H1 (cell line): ENCODE measurements at regions not wholly inside any gene's neighbourhood (a gene's known extent, or its start where the extent isn't known, plus 50 kb on each side); places are given as distances from the start of the nearest gene placed in this dataset.

Source experiments
- CTCF ChIA-PET: fragments of 300-600 bp; sonication (Branson Sonifier 250); formaldehyde crosslinking; loops from one replicate; lab custom pipeline; 2021; ENCODE audit not compliant: partially characterized antibody; lab: Charles Lee
- POLR2A ChIA-PET: fragments of 300-600 bp; sonication (Branson Sonifier 250); formaldehyde crosslinking; loops from one replicate; lab custom pipeline; 2021; ENCODE audit warnings: inconsistent platforms; ENCODE audit not compliant: partially characterized antibody; lab: Charles Lee
- DNase-seq, 2 experiments: peaks; one replicate each; pipeline versions ENCODE4 v3.0.0 to v3.0.0-alpha.2; 2010 to 2022; ENCODE audit warnings: low spot score in 2 of 2, low read depth in 1 of 2, mixed read lengths in 1 of 2
- FAIRE-seq: peaks from 2 replicates; lab custom pipeline; 2011; peaks lifted over from hg19 to GRCh38; lab: Jason Lieb, UNC
- H2AFZ ChIP-seq: 2 replicates; pipeline ENCODE4 v1.8.1; 2012; ENCODE audit warnings: low read length, inconsistent platforms
- H2AK5ac ChIP-seq: 2 replicates; pipeline ENCODE4 v1.6.1; 2013; ENCODE audit warnings: low read depth, low read length
- H2BK120ac ChIP-seq: replicated peaks from 2 replicates; pipeline ENCODE3; 2013; ENCODE audit warnings: low read depth, low read length, inconsistent platforms
- H2BK12ac ChIP-seq: 2 replicates; pipeline ENCODE4 v1.6.1; 2013; ENCODE audit warnings: low read depth, low read length
- H2BK15ac ChIP-seq: 2 replicates; pipeline ENCODE4 v1.6.1; 2013; ENCODE audit warnings: low read length
- H2BK20ac ChIP-seq: 2 replicates; pipeline ENCODE4 v1.6.1; 2013; ENCODE audit warnings: low read length
- H2BK5ac ChIP-seq: 2 replicates; pipeline ENCODE4 v1.6.1; 2013; ENCODE audit warnings: low read depth, low read length
- H3K14ac ChIP-seq: 2 replicates; pipeline ENCODE4 v1.6.1; 2013; ENCODE audit warnings: inconsistent platforms; ENCODE audit not compliant: insufficient read length
- H3K18ac ChIP-seq: 2 replicates; pipeline ENCODE4 v1.6.1; 2013; ENCODE audit warnings: low read length; ENCODE audit errors: extremely low read depth
- H3K23ac ChIP-seq: 2 replicates; pipeline ENCODE4 v1.6.1; 2013; ENCODE audit warnings: inconsistent platforms; ENCODE audit not compliant: insufficient read length
- H3K23me2 ChIP-seq: 2 replicates; pipeline ENCODE4 v1.6.1; 2013; ENCODE audit warnings: low read depth, low read length
- H3K27ac ChIP-seq: 2 replicates; pipeline ENCODE4 v1.6.1; 2011; ENCODE audit warnings: low read depth, low read length, inconsistent platforms
- H3K27me3 ChIP-seq, 4 experiments: replicated peaks in 1 of 4; 1 replicate in 1 of 4; 2 replicates in 3 of 4; pipeline versions ENCODE4 v1.6.1 to v1.8.1; 2011 to 2013; ENCODE audit warnings: low read length in 3 of 4, mild to moderate bottlenecking in 3 of 4, inconsistent platforms in 2 of 4, mixed read lengths in 2 of 4, moderate library complexity in 1 of 4; ENCODE audit not compliant: control insufficient read depth in 3 of 4, insufficient read depth in 3 of 4; ENCODE audit errors: extremely low read depth in 1 of 4
- H3K36me3 ChIP-seq, 4 experiments: 2 replicates each; pipeline versions ENCODE4 v1.6.1 to v1.8.1; 2011 to 2013; ENCODE audit warnings: mild to moderate bottlenecking in 4 of 4, low read length in 3 of 4, moderate library complexity in 2 of 4, control low read depth in 1 of 4, inconsistent platforms in 1 of 4; ENCODE audit not compliant: insufficient read depth in 4 of 4, control insufficient read depth in 2 of 4
- H3K4ac ChIP-seq: replicated peaks from 2 replicates; pipeline ENCODE3; 2013; ENCODE audit warnings: low read length, low read depth, mixed read lengths, inconsistent platforms; ENCODE audit not compliant: insufficient read length
- H3K4me1 ChIP-seq, 4 experiments: replicated peaks in 1 of 4; 1 replicate in 1 of 4; 2 replicates in 3 of 4; pipeline versions ENCODE4 v1.6.1 to v1.8.1; 2011 to 2013; ENCODE audit warnings: low read length in 3 of 4, inconsistent platforms in 2 of 4, mixed read lengths in 1 of 4; ENCODE audit not compliant: insufficient read depth in 4 of 4, control insufficient read depth in 3 of 4
- H3K4me2 ChIP-seq, 2 experiments: 2 replicates each; pipeline versions ENCODE4 v1.6.1 to v1.8.1; 2011 to 2013; ENCODE audit warnings: low read depth in 2 of 2, low read length in 2 of 2, control low read depth in 1 of 2, inconsistent platforms in 1 of 2, mild to moderate bottlenecking in 1 of 2; ENCODE audit not compliant: insufficient read depth in 1 of 2
- H3K4me3 ChIP-seq, 4 experiments: fragments of 200-600, 300-600 bp in 1 of 4; sonication (generic), shearing (Covaris generic), sonication (Bioruptor Twin) in 1 of 4; 2 replicates each; pipeline versions ENCODE4 v1.5.1 to v1.8.1; 2011 to 2016; ENCODE audit warnings: low read length in 4 of 4, low read depth in 3 of 4, control low read depth in 2 of 4, inconsistent platforms in 2 of 4, mild to moderate bottlenecking in 2 of 4, mixed read lengths in 1 of 4, moderate library complexity in 1 of 4; ENCODE audit not compliant: insufficient read depth in 2 of 4; ENCODE audit errors: extremely low read depth in 1 of 4
- H3K56ac ChIP-seq: replicated peaks from 2 replicates; pipeline ENCODE3; 2013; ENCODE audit warnings: low read depth, mild to moderate bottlenecking, mixed read lengths, low read length, inconsistent platforms; ENCODE audit not compliant: insufficient read length
- H3K79me1 ChIP-seq: 2 replicates; pipeline ENCODE4 v1.6.1; 2013; ENCODE audit warnings: low read depth, low read length, control low read depth
- H3K79me2 ChIP-seq, 2 experiments: 2 replicates each; pipeline versions ENCODE4 v1.6.1 to v1.8.1; 2012 to 2013; ENCODE audit warnings: low read length in 2 of 2, mild to moderate bottlenecking in 2 of 2, inconsistent platforms in 1 of 2; ENCODE audit not compliant: insufficient read depth in 2 of 2, control insufficient read depth in 1 of 2
- H3K9ac ChIP-seq, 4 experiments: replicated peaks in 1 of 4; 1 replicate in 1 of 4; 2 replicates in 3 of 4; pipeline versions ENCODE4 v1.6.1 to v1.8.1; 2011 to 2013; ENCODE audit warnings: low read depth in 3 of 4, low read length in 3 of 4, control low read depth in 2 of 4, mild to moderate bottlenecking in 2 of 4, moderate library complexity in 2 of 4, inconsistent platforms in 1 of 4; ENCODE audit errors: extremely low read depth in 1 of 4
- H3K9me3 ChIP-seq, 2 experiments: 2 replicates each; pipeline versions ENCODE4 v1.6.1 to v1.8.1; 2012 to 2013; ENCODE audit warnings: mild to moderate bottlenecking in 2 of 2, moderate library complexity in 2 of 2, control low read depth in 1 of 2, inconsistent platforms in 1 of 2, low read depth in 1 of 2, low read length in 1 of 2, mixed read lengths in 1 of 2; ENCODE audit not compliant: insufficient read depth in 2 of 2
- H4K20me1 ChIP-seq, 2 experiments: replicated peaks in 1 of 2; 2 replicates each; pipeline versions ENCODE3 to v1.8.1; 2011 to 2013; ENCODE audit warnings: inconsistent platforms in 2 of 2, low read length in 2 of 2, mild to moderate bottlenecking in 1 of 2; ENCODE audit not compliant: insufficient read depth in 2 of 2, control insufficient read depth in 1 of 2
- H4K5ac ChIP-seq: 2 replicates; pipeline ENCODE4 v1.6.1; 2013; ENCODE audit warnings: low read length, low read depth, mixed read lengths, inconsistent platforms; ENCODE audit not compliant: insufficient read length
- H4K8ac ChIP-seq: 2 replicates; pipeline ENCODE4 v1.8.0; 2013; ENCODE audit warnings: mild to moderate bottlenecking, moderate library complexity, low read length, inconsistent platforms; ENCODE audit not compliant: insufficient read depth; ENCODE audit errors: extremely low read depth
- H4K91ac ChIP-seq: replicated peaks from 2 replicates; pipeline ENCODE3; 2013; ENCODE audit warnings: low read length, mixed read lengths, inconsistent platforms; ENCODE audit not compliant: insufficient read length
- BRCA1 ChIP-seq: IDR thresholded peaks from 2 replicates; pipeline ENCODE4 v1.6.1; 2012; ENCODE audit warnings: low read depth, low read length, improper control_type of control experiment
- CHD1 ChIP-seq: IDR thresholded peaks from 2 replicates; pipeline ENCODE4 v1.6.1; 2012; ENCODE audit warnings: low read depth, low read length, improper control_type of control experiment
- CTBP2 ChIP-seq: IDR thresholded peaks from 2 replicates; pipeline ENCODE4 v1.7.0; 2011; ENCODE audit warnings: borderline replicate concordance, mild to moderate bottlenecking, moderate library complexity, mixed read lengths, low read length; ENCODE audit not compliant: insufficient read depth, insufficient read length
- EP300 ChIP-seq, 2 experiments: IDR thresholded peaks; 1 replicate in 1 of 2; 2 replicates in 1 of 2; pipeline ENCODE4 v1.6.1; 2011 to 2012; ENCODE audit warnings: low read depth in 2 of 2, low read length in 2 of 2, mild to moderate bottlenecking in 2 of 2, borderline replicate concordance in 1 of 2, inconsistent platforms in 1 of 2, moderate library complexity in 1 of 2
- GABPA ChIP-seq: IDR thresholded peaks from 2 replicates; pipeline ENCODE4 v1.6.1; 2011; ENCODE audit warnings: mild to moderate bottlenecking, low read length, moderate library complexity, borderline replicate concordance; ENCODE audit not compliant: insufficient read depth
- PHF8 ChIP-seq: fragments of 200-600 bp; sonication (generic); conservative IDR thresholded peaks from 2 replicates; pipeline ENCODE4 v1.7.1; 2012; ENCODE audit warnings: low read depth, mild to moderate bottlenecking, inconsistent platforms, low read length, moderate library complexity
- RAD21 ChIP-seq, 2 experiments: IDR thresholded peaks in 1 of 2; conservative IDR thresholded peaks in 1 of 2; 2 replicates each; pipeline ENCODE4 v1.6.1; 2011; ENCODE audit warnings: low read depth in 2 of 2, low read length in 2 of 2, improper control_type of control experiment in 1 of 2, inconsistent platforms in 1 of 2, mild to moderate bottlenecking in 1 of 2, moderate library complexity in 1 of 2
- SAP30 ChIP-seq: fragments of 300-600 bp; sonication (generic); IDR thresholded peaks from 2 replicates; pipeline ENCODE4 v1.7.1; 2012; ENCODE audit warnings: low read length, moderate library complexity, mild to moderate bottlenecking, inconsistent platforms; ENCODE audit not compliant: insufficient read depth, insufficient replicate concordance
- SIN3A ChIP-seq, 2 experiments: IDR thresholded peaks in 1 of 2; conservative IDR thresholded peaks in 1 of 2; 2 replicates each; pipeline ENCODE4 v1.6.1; 2011 to 2012; ENCODE audit warnings: low read length in 2 of 2, improper control_type of control experiment in 1 of 2, low read depth in 1 of 2, mild to moderate bottlenecking in 1 of 2
- SIRT6 ChIP-seq: IDR thresholded peaks from one replicate; pipeline ENCODE4 v1.7.1; 2012; ENCODE audit warnings: low read length, inconsistent platforms
- YY1 ChIP-seq: IDR thresholded peaks from 2 replicates; pipeline ENCODE4 v1.6.1; 2011; ENCODE audit warnings: low read depth, mild to moderate bottlenecking, low read length
- WGBS, 2 experiments: shearing (Covaris generic) in 1 of 2; methylation state at CpG; one replicate each; pipeline versions ENCODE4 v1.1.6 to v1.1.7; 2013 to 2015; ENCODE audit warnings: low lambda C conversion rate in 2 of 2, mixed read lengths in 2 of 2, inconsistent platforms in 1 of 2, low coverage in 1 of 2, missing lambda C conversion rate in 1 of 2; ENCODE audit not compliant: insufficient replicate concordance in 2 of 2, insufficient coverage in 1 of 2, insufficient read length in 1 of 2; ENCODE audit errors: extremely low coverage in 1 of 2, missing lambda C conversion rate in 1 of 2; 5-methylcytosine and 5-hydroxymethylcytosine counted together

- no peak overlapping the region for H3K4me2 ChIP-seq
- FAIRE-seq, result no peak
- no peaks in the 10 kb centered on the region for H4K20me1 ChIP-seq
- no peak overlapping the region for H3K4me3 ChIP-seq
- no peaks in the 10 kb centered on the region for H3K27me3 ChIP-seq
- H3K23me2 ChIP-seq, result no peaks in the 10 kb centered on the region
- no peak overlapping the region for H2BK5ac ChIP-seq
- H4K91ac ChIP-seq, result no peak overlapping the region
- H3K36me3 ChIP-seq, result no peaks in the 10 kb centered on the region
- H3K18ac ChIP-seq, result no peak overlapping the region
- H4K5ac ChIP-seq, result no peak overlapping the region
- H3K56ac ChIP-seq, result no peak overlapping the region
- no peak for DNase-seq
- H2BK120ac ChIP-seq, result no peak overlapping the region
- no peak overlapping the region for H3K4ac ChIP-seq
- no peaks in the 10 kb centered on the region for H3K9me3 ChIP-seq
- ChIA-PET POLR2A (no interaction called here), CTCF (interaction anchor here (1.4 to 1.5 kb wide), 2 partner anchors 11 to 14 kb away, joined by 3 to 4 read pairs; no protein-coding TSS in a partner anchor)
- H2AFZ ChIP-seq, result no peak overlapping the region
- no peak overlapping the region for H2BK15ac ChIP-seq
- no peak overlapping the region for H3K27ac ChIP-seq
- H3K23ac ChIP-seq, result no peak overlapping the region
- no peak overlapping the region for H2BK12ac ChIP-seq
- no peaks in the 10 kb centered on the region for H3K79me1 ChIP-seq
- TF ChIP-seq RAD21 (IDR thresholded peaks at IDR 0.05 in 1 of 2, conservative IDR thresholded peaks at IDR 0.05 in 1 of 2; ENCODE audit: low read depth in 2 of 2, low read length in 2 of 2), result no peak
- TF ChIP-seq BRCA1, result no peak
- TF ChIP-seq CHD1, result no peak
- no peak for TF ChIP-seq PHF8
- no peak for TF ChIP-seq SAP30
- no peak for TF ChIP-seq CTBP2
- TF ChIP-seq SIN3A (conservative IDR thresholded peaks at IDR 0.05 in 1 of 2, IDR thresholded peaks at IDR 0.05 in 1 of 2; ENCODE audit: low read depth in 1 of 2, low read length in 2 of 2), result no peak
- TF ChIP-seq SIRT6, result no peak
- no peak for TF ChIP-seq EP300 (IDR thresholded peaks at IDR 0.05; ENCODE audit: borderline replicate concordance in 1 of 2, low read depth in 2 of 2, low read length in 2 of 2)
- no peak for TF ChIP-seq YY1
- TF ChIP-seq GABPA, result no peak
- H3K9ac ChIP-seq, result no peak overlapping the region
- no peaks in the 10 kb centered on the region for H3K79me2 ChIP-seq
- H2AK5ac ChIP-seq, result no peak overlapping the region
- H3K14ac ChIP-seq, result no peak overlapping the region
- H3K4me1 ChIP-seq, result peaks cover 0 to 4% (median 2%) of the 10 kb centered on the region in 4 experiments; a peak in 3 of 7 replicates
- H4K8ac ChIP-seq, result no peak overlapping the region
- no peak overlapping the region for H2BK20ac ChIP-seq
- WGBS, 2 experiments, result 84% methylated on average over 6 of the region's 6 CpGs; no CpG with 5 or more reads in 1 of the 2 experiments
These were observed 521.4 kb upstream of the CAMK1G start for GRCh38 chr1:209062081-209062620.
